HuH-7.5 (cell line): ENCODE measurements at regions not wholly inside any gene's neighbourhood (a gene's known extent, or its start where the extent isn't known, plus 50 kb on each side); places are given as distances from the start of the nearest gene placed in this dataset.

Experiments used
- DNase-seq: peaks from one replicate; pipeline ENCODE4 v3.0.0; 2011; ENCODE audit warnings: low spot score

- no peak for DNase-seq
Measured at GRCh38 chr3:18044191-18044590, 301.8 kb upstream of the TBC1D5 start.

GRCh38 chr3:18036450-18036815 lies 294.0 kb upstream of the TBC1D5 start:
- DNase-seq = no peak

GRCh38 chr3:18035641-18036449 lies 293.4 kb upstream of the TBC1D5 start:
- no peak for DNase-seq

GRCh38 chr3:18033581-18034108 lies 291.2 kb upstream of the TBC1D5 start:
- DNase-seq = no peak

GRCh38 chr3:18030371-18030870 lies 288.0 kb upstream of the TBC1D5 start:
- no peak for DNase-seq

- DNase-seq = no peak
Measured at GRCh38 chr3:18027161-18027939, 284.9 kb upstream of the TBC1D5 start.

- no peak for DNase-seq
Measured at GRCh38 chr3:18024715-18025114, 282.3 kb upstream of the TBC1D5 start.

GRCh38 chr3:18019161-18019495 lies 276.7 kb upstream of the TBC1D5 start:
- DNase-seq = no peak

GRCh38 chr3:18018491-18019160 lies 276.2 kb upstream of the TBC1D5 start:
- no peak for DNase-seq

- DNase-seq = no peak
Measured at GRCh38 chr3:18016366-18016765, 273.9 kb upstream of the TBC1D5 start.

- no peak for DNase-seq
Measured at GRCh38 chr3:18012933-18013332, 270.5 kb upstream of the TBC1D5 start.

- DNase-seq = no peak
Measured at GRCh38 chr3:18012436-18012835, 270.0 kb upstream of the TBC1D5 start.

- DNase-seq = no peak
Measured at GRCh38 chr3:18011387-18011786, 269.0 kb upstream of the TBC1D5 start.

- DNase-seq = no peak
Measured at GRCh38 chr3:18010001-18010400, 267.6 kb upstream of the TBC1D5 start.

- no peak for DNase-seq
Measured at GRCh38 chr3:18008706-18009368, 266.4 kb upstream of the TBC1D5 start.

GRCh38 chr3:18007980-18008379 lies 265.5 kb upstream of the TBC1D5 start:
- DNase-seq = no peak

- no peak for DNase-seq
Measured at GRCh38 chr3:17995769-17996168, 253.3 kb upstream of the TBC1D5 start.

GRCh38 chr3:17994167-17994566 lies 251.7 kb upstream of the TBC1D5 start:
- DNase-seq = no peak

GRCh38 chr3:17990390-17990789 lies 248.0 kb upstream of the TBC1D5 start:
- DNase-seq = no peak

- DNase-seq = no peak
Measured at GRCh38 chr3:17986348-17986816, 244.0 kb upstream of the TBC1D5 start.

- no peak for DNase-seq
Measured at GRCh38 chr3:17985658-17986347, 243.4 kb upstream of the TBC1D5 start.
